Endothelial cell (in vitro differentiated cells): ENCODE measurements at regions not wholly inside any gene's neighbourhood (a gene's known extent, or its start where the extent isn't known, plus 50 kb on each side); places are given as distances from the start of the nearest gene placed in this dataset.

Source experiments
- DNase-seq: peaks from one replicate; pipeline ENCODE4 v3.0.0; 2021; ENCODE audit warnings: low spot score
- H3K27ac Mint-ChIP-seq: one replicate; pipeline ENCODE4 v1.8.0; 2021; ENCODE audit warnings: mixed read lengths, inconsistent platforms; ENCODE audit not compliant: unreplicated experiment
- H3K27me3 Mint-ChIP-seq: one replicate; pipeline ENCODE4 v1.8.0; 2021; ENCODE audit warnings: mild to moderate bottlenecking, moderate library complexity, mixed read lengths, inconsistent platforms; ENCODE audit not compliant: unreplicated experiment
- H3K36me3 Mint-ChIP-seq: one replicate; pipeline ENCODE4 v1.8.0; 2021; ENCODE audit warnings: mild to moderate bottlenecking, low read depth, mixed read lengths, inconsistent platforms; ENCODE audit not compliant: unreplicated experiment
- H3K4me1 Mint-ChIP-seq: one replicate; pipeline ENCODE4 v1.8.0; 2021; ENCODE audit warnings: mild to moderate bottlenecking, mixed read lengths, inconsistent platforms; ENCODE audit not compliant: unreplicated experiment
- H3K4me3 Mint-ChIP-seq: one replicate; pipeline ENCODE4 v1.8.0; 2021; ENCODE audit warnings: mild to moderate bottlenecking, mixed read lengths, inconsistent platforms; ENCODE audit not compliant: unreplicated experiment
- H3K9me3 Mint-ChIP-seq: one replicate; pipeline ENCODE4 v1.8.0; 2021; ENCODE audit warnings: mixed read lengths, inconsistent platforms; ENCODE audit not compliant: unreplicated experiment
- TF ChIP-seq, protein P1 (sequence below): fragments of 200-600 bp; sonication (generic); IDR thresholded peaks from one replicate; pipeline ENCODE4 v1.5.0; 2021; ENCODE audit warnings: antibody characterized with exemption; ENCODE audit not compliant: unreplicated experiment

- H3K4me3 Mint-ChIP-seq = no peak overlapping the region
- H3K9me3 Mint-ChIP-seq = no peaks in the 10 kb centered on the region
- TF ChIP-seq, protein P1, sequence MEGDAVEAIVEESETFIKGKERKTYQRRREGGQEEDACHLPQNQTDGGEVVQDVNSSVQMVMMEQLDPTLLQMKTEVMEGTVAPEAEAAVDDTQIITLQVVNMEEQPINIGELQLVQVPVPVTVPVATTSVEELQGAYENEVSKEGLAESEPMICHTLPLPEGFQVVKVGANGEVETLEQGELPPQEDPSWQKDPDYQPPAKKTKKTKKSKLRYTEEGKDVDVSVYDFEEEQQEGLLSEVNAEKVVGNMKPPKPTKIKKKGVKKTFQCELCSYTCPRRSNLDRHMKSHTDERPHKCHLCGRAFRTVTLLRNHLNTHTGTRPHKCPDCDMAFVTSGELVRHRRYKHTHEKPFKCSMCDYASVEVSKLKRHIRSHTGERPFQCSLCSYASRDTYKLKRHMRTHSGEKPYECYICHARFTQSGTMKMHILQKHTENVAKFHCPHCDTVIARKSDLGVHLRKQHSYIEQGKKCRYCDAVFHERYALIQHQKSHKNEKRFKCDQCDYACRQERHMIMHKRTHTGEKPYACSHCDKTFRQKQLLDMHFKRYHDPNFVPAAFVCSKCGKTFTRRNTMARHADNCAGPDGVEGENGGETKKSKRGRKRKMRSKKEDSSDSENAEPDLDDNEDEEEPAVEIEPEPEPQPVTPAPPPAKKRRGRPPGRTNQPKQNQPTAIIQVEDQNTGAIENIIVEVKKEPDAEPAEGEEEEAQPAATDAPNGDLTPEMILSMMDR = no peak
- H3K4me1 Mint-ChIP-seq = peaks cover 10% of the 10 kb centered on the region
- H3K27me3 Mint-ChIP-seq = peaks cover 9% of the 10 kb centered on the region
- H3K36me3 Mint-ChIP-seq = no peaks in the 10 kb centered on the region
- peak overlapping the region; percentile 4 for H3K27ac Mint-ChIP-seq
- no peak for DNase-seq
These were observed 50.4 kb upstream of the NKX2-2 start for GRCh38 chr20:21564127-21564773.
